NCI-H2227 (cell line): ENCODE measurements at regions not wholly inside any gene's neighbourhood (a gene's known extent, or its start where the extent isn't known, plus 50 kb on each side); places are given as distances from the start of the nearest gene placed in this dataset.

Experiments
- DNase-seq: peaks from one replicate; lab custom pipeline; 2025; ENCODE audit not compliant: unreplicated experiment; lab: John Stamatoyannopoulos, UW

DNA sequence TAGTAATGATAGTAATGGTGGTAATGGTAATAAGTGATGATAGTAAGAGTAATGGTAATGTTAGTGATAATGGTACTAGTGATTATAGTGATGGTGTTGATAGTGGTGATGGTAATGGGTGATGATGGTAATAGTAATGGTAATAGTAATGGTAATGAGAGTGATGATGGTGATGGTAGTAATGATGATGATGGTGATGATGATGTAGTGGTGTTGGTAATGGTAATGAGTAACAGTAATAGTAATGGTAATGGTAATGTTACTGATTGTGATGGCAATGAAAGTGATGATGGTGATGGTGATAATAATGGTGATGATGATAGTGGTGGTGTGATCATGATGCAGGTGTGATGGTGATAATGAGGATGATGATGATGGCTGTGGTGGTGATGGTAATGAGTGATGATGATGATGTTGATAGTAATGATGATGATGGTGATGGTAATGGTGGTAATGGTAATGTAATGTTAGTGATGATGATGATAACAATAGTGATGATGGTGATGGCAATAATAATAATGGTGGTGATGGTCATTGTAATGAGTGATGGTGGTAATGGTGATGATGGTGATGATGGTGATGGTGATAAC is 235.0 kb downstream of the MATN1 start:
- DNase-seq: no peak

DNA sequence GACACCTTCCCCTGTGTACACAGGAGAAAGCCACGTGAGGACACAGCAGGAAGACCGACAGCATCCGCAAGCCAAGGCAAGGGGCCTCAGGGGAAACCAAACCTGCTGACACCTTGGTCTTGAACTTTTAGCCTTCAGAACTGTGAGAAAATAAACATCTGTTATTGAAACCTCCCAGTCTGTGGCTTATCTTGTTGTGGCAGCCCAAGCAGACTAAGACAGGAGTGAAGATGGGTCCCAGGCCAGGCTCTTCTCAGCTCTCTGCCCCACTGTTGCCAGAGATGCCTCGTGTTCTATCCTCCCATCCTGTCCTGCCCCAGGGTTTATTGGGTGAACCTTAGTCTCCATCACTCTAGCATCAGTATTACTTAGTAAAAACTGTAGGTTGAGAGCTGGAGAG is 236.3 kb downstream of the MATN1 start:
- no peak for DNase-seq

DNA sequence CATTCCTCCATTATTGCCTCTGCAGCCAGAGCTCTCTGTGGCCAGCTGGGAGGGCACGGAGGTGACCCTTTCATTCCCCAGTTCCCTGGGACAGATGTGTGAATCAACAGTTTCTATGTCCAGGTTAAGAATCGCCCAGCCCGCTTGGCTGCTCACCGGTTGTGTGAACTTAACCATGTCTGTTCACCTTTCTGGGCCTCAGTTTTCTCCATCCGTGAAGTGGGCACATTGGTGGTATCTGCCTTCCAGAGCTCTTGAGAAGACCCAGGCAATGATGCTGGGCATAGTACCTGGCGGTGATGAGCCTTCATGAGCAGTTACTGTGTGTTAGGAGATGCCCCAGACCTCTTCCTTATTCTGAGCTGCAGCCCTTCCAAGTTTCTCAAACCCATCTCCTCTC is 238.3 kb downstream of the MATN1 start:
- DNase-seq: no peak

DNA sequence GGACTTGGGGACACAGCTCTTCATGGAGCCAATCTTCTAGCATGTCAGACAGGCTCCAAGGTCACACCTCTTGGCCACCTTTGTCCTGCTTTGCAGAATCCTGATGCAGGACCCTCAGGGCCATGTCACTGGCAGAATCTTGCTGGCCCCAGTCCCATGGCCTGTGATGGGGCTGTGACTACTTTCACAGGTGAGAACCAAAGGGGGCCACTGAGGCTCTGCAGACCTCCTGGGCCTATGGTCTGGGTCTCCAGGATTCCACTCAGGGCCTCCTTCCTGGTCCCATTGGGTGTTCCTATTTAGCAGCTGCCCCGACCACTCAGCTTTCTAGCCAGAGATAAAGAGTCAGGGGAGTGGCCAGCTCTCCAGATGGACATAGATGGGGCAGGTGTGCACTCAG is 238.7 kb downstream of the MATN1 start:
- no peak for DNase-seq

DNA sequence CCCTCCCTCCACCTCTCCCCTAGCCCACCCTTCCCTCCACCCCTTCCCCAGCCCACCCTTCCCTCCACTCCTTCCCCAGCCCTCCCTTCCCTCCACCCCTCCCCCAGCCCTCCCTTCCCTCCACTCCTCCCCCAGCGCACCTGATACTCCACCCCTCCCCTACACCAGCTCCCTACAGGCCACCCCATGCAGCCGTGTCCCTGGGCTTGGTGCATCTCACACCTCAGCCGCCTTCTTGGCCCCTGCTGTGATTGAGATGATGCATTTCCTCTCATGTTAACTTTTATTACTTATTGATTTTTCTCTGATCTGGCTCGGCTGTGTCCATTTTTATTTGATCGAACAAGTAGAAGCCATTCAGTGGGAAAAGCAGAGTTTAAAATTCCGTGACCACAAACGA is 243.8 kb downstream of the MATN1 start:
- DNase-seq: no peak

DNA sequence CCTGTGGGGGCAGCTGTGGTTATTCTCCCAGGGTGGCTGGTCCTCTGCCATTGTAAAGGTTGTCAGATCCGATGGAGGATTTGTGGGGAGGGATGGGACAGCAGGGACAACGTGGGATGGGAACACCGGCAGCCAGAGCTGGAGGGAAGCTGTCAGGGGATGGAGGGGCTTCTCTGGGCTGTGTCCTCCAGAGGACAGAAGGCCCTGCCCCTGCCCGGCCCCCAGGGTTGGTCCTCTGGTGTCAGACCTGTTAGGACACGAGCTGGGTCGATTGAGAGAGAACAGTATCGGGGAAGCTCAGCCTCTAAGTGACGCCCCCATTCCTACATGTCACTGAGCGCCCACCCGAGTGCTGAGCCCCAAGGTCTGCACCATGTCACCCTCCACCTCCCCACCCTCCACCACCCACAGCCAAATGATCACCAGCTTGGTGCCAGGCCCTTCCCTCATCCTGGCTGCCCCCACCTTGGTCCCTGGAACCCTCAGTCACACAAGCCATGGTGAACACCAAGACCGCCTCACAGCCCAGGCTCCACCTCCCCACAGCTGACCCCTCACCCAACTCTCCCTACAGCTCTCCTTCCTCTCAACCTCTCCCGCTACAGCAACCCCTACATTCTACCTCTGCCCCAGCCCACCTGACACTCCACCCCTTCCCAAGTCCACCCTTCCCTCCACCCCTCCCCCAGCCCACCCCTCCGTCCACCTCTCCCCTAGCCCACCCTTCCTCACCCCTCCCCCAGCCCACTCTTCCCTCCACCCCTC is 244.4 kb downstream of the MATN1 start:
- DNase-seq: no peak

DNA sequence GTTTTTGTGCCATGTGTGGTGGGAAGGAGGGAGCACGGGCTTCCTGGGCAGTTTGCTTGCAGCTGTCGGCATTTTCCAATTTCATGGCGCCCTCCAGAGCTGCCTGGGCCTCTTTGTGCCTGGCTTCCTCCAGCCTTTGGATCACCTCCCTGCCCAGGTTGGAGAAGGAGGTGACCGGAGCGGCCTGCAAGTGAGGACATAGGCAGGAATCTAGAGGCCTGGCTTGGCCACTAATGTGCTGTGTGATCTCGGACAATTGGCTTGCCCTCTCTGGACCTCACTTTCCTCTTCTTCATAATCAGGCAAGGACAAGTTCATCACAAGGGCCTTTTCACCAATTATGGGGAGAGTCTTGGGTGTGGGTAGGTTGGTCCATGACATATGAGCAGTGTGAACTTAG is 245.1 kb downstream of the MATN1 start:
- no peak for DNase-seq

DNA sequence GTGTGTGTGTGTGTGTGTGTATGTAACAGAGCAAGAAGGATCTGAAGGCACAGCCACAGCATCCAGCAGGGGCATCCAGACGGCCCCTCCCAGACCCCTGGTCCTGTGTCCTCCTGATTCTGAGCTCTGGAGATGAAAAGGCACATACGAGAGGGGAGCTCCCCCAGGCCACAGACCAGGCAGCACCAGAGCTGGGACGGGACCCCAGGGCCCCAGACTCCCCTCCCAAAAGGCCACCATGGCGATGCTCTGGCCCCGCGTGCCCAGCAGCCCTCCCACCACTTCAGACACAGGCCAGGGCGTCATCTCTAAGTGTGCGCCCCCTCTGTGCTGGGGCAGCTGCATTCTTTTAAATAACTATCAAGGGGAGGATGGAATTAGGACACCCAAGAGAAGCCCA is 245.8 kb downstream of the MATN1 start:
- no peak for DNase-seq

DNA sequence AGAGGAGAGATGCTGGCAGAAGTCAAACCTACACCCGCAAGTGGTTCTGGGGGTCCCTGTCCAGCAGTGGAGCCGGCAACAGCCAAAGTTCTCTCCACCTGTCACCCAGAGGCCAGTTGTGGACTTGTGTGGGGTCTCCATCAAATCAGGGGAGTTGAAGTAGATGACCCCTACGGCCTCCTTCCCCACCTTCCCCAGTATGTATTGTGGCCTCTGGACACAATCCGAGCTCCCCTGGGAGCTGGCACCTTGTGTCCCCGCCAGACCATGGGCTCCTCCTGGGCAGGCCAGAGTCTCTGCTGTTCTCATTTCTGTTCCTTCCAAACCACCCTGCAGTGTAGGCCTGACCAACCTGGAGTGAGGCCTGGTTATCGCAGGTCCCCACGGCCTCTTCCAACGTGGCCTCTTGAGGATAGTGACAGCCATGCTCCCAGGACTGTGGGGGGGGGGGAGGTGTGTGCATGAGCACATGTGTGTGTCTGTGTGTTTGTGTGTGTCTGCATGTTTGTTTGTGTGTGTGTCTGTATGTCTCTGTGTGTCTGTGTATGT is 246.4 kb downstream of the MATN1 start:
- DNase-seq: no peak

DNA sequence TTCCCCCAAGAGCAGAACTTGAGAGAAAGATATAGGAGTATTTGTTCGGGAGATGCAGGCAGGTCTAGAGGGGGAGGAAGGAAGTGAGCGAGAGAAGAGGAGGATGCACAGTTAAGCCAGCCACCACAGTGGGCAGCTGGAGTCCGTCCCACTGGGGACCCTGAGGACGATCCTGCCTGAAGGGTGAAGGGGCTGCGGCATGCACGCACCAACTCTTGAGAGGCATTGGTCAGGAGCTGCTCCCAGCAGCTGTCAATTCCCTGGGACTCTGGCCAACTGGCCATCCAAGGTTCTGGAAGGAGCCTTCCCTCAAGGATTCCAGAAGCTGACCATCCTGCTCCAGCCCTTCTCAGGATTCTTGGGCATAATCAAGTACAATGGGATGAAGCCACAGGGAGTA is 246.9 kb downstream of the MATN1 start:
- DNase-seq: no peak

DNA sequence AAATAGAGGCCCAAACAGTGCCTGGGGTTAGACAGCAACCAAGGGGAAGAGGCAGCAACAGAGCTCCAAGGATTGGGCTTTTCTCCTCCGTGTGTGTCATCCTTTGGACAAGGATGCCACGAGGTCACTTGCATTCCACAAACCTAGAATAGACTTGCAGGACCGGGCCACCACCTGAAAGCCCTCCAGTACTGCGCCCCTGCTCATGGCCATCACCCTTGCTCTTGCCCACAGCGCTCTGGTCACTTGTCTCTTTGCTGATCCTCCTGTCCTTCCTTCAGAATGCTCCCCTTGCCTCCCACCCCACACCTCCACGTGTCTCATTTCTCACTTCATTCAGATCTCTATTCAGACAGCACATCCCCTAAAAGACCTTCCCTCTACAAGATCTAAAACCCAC is 247.4 kb downstream of the MATN1 start:
- no peak for DNase-seq

DNA sequence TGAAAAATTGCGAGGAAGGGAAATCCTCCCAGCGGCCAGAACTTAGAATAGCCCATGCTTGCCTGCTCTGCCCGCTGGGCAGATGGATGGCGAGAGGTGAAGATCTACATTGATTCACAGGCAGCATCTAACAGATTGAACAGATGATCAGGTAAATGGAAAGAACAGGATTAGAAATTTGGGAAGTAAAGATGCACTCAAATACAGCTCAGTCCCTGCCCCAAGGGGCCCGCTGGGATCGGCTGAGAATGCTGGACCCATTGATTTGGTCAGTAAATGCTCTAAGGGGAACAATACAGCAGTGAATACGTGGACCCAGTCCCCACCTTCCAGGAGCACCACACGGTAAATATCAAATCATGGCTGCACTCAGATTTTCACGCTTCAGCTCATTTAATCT is 248.2 kb downstream of the MATN1 start:
- DNase-seq: no peak

DNA sequence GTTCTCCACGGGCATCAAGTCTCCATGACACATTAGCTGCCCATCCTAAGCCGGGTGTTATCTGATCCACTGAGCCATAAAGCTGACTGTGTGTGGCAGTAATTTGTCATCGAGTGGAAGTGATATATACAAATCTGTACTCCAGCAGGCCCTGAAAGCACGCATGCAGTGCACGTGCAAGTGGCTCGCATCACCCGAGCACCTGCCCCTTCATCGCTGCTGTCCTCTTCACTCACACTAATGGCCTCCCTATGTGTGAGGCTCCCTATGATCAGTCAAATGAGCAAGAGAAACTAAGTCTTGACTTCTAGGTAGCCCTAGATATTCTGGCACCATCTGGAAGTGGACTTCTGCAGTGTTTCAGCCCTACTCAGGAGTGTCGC is 248.6 kb downstream of the MATN1 start:
- DNase-seq: no peak

DNA sequence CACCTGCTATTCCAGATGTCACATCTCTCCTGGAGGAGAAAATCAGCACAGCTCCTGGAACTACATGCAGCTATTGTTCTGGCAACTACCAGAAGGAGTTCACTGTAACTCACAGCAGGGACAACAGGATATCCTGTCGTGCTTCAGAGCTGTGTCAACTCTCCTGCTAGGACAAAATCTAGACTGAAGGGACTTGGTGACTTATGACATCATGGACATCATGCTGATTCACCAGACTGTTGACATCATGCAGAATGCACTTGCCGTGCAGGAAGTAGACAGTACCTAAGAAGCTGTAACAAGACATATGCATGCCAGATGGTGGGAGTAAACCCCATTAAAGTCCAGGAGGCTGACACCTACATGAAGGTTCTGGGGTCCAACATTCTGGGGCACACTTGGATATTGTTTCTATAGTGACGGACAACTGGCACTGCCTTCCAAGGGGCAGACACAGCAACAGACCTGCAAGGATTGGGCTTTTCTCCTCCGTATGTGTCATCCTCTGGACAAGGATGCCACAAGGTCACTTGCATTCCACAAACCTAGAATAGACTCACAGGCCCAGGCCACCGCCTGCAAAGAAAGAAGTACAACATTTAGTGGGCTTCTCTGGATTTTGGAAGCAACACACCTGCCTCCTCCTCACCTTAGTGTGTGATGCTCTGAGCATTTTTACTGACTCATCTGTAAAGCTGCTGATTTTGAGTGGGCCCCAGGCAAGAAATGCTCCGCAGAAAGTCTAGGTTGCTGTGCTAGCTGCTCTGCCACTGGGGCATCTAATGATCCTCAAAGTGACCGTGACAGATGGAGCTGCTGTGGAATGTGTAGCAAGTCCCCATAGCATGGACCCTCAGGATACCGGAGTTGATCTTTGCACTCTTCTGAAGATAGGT is 249.2 kb downstream of the MATN1 start:
- no peak for DNase-seq

DNA sequence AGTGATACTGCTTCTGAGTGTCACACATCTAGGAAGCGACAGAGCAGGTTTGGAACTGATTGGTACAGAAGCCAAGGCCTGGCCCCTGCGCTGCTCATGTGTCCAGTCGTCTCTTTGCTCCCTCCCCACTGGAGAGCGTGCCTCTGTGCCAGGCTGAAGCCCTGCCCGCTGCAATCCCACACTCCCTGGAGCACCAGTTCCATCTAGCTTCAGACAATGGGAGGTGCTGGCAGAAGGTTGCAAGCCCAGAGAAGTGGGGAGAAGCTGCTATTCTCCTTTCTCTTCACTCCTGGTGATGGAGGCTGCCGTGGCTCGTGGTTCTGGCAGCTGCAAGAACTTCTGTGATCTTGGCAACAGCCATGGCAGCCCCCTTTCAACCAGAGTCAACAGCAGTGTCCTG is 250.9 kb downstream of the MATN1 start:
- DNase-seq: no peak

DNA sequence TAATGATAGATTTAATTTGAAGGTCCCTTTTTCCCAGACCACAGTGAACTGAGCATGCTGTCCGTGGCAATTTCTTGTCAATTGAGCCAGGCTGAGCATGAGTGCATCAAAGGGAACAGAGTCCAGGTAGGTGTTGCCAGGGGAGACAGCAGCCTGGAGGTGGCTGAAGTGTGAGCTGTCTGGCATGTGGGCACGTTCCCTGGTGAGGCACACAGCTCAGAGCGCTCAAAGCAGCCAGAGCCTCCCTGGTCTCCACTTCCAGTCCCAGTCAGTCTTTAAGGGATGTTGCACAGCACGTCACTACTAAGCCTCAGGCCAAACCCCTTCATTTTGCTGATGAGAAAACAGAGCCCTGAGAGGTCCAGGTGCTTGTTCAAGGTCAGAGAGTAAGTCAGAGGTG is 251.4 kb downstream of the MATN1 start:
- no peak for DNase-seq

DNA sequence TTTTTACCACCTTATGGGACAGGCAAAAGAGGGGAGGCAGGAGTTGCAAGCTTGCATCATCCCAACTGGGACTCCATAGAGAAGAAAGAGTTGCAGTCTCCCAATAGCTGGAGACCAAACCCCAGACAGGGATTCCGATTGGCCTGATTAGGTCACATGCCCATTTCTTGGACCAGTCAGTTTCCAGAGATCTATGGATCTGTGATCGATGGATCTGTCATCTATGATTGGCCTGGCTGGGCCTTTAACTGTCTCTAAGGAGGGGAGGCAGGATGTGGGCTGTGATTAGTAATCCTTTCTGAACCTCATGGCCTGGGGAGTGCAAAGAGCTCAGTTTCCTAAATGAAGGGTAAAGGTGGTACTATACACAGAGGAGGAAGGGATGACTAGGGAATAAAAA is 252.1 kb downstream of the MATN1 start:
- DNase-seq: no peak

DNA sequence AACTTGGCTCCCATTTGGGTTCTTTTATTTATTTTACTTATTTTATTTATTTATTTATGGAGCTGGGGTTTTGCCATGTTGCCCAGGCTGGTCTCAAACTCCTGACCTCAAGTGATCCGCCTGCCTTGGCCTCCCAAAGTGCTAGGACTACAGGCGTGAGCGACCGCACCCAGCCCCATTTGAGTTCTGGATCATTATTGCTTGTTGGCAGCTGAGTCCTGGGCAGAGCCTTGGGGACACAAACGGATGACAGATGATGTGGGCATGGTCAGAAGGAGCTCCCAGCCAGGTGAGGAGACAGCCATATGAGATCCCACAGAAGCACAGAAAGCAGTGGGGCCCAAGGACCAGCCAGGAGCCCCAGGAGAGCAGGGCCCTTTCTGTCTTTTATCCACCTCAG is 254.0 kb downstream of the MATN1 start:
- no peak for DNase-seq

DNA sequence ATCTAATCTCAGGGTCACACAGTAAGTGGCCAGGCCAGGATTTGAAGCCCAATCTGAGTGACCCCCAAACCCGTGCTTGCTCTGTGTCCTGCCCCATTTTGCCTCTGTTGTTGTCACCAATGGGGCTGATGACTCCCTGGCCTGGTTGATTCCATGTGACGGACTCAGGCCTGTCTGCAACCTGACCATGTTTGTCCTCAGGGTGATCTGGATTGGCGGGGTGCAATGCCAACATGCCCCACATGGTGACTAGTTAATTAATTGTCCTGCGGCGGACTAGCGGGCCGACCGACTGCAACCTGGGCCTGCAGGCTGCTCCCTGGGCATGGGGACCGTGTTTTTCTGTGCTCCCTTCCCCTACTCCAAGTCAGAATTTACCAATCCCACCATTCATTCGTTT is 256.3 kb downstream of the MATN1 start:
- no peak for DNase-seq

DNA sequence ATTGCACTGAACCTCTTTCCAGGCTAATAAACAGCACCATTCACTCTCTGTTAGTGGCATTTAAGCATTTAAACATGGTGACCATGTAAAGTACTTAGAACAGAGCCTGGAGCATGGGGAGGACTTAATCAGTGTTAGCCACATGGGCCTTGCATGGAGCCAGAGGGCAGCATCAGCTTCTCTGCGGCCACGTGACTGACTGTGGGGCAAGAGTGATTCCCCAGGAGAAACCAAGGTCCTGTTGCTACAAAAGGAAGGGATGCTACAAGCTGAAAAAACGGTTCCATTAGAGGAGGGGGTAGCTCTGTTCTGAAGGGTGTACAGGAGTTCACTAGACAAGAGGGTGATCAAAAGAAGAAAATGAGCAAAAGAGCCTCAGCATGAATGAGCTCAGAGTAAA is 256.8 kb downstream of the MATN1 start:
- DNase-seq: no peak

DNA sequence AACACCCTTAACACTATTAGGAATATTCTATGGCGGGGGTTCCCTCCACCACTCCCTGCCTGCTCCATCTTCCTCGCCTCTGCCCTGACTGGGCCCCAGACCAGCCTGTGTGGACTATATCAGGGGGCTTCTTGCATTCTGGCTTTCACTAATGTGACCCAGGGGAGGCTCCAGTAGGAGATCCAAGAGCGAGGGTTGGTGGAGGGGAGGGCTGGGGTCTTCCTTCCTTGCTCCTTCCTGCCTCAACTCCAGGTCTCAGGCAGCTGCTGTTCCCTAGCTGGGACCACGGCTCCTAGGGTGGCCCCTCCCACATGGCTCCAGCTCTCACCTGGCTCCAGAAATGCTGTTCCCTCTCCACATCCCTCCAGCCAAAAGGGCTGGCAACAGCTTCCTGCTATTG is 257.4 kb downstream of the MATN1 start:
- no peak for DNase-seq

DNA sequence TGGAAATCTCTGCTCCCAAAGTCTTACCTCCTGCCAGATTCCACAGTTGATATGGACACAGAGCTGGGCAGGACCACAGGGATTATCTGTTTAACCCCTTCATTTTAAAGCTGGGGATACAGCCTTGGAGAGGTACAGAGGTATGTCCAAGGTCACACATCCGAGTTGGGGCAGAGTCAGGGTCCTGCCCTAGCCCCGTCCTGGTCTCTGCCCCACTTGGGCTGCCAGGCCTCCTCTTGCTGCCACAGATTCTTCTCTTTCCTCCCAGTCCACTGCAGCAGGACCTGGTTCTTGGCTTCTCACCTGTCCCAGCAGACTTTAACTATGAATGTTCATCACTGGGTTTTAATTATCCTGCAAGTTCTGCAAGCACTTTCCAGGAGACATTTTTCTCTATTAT is 258.3 kb downstream of the MATN1 start:
- DNase-seq: no peak
